A549 (cell line): ENCODE measurements at regions not wholly inside any gene's neighbourhood (a gene's known extent, or its start where the extent isn't known, plus 50 kb on each side); places are given as distances from the start of the nearest gene placed in this dataset.
A peak's percentile ranks its signal among the peaks of the same experiment; 100 is the strongest.

Source experiments
- ATAC-seq, 2 experiments: fragments of 200-7000 bp in 1 of 2; fragments of >200 bp in 1 of 2; cut with Nextera tagmentation in 1 of 2; cut with Tn5 transposase in 1 of 2; 3 replicates each; pipeline versions ENCODE4 v1.8.0 to v1.9.1; 2018 to 2020; ENCODE audit warnings: mild to moderate bottlenecking in 1 of 2, moderate library complexity in 1 of 2
- CTCF ChIA-PET: fragments of 300-600 bp; sonication (Branson Sonifier 250); formaldehyde crosslinking; extraction: SDS; loops from one replicate; lab custom pipeline; 2021; ENCODE audit warnings: antibody characterized with exemption, inconsistent platforms; lab: Yijun Ruan, JAX
- POLR2A ChIA-PET: fragments of 350-600 bp; formaldehyde crosslinking; extraction: SDS; loops from one replicate; lab custom pipeline; 2021; ENCODE audit warnings: antibody characterized with exemption, inconsistent platforms; lab: Yijun Ruan, JAX
- DNase-seq, 2 experiments: peaks; one replicate each; pipeline versions ENCODE4 v3.0.0 to v3.0.0-alpha.2; 2011 to 2016; ENCODE audit warnings: low read depth in 1 of 2, low spot score in 1 of 2
- FAIRE-seq: peaks from 2 replicates; lab custom pipeline; 2011; peaks lifted over from hg19 to GRCh38; lab: Jason Lieb, UNC
- H3K27ac ChIP-seq, 2 experiments: fragments of >200 bp; sonication (Bioruptor Twin); formaldehyde crosslinking; 3 replicates each; pipeline ENCODE4 v1.5.1; 2016 to 2017
- H3K4me1 ChIP-seq: fragments of >200 bp; sonication (Bioruptor Twin); formaldehyde crosslinking; 3 replicates; pipeline ENCODE4 v1.6.1; 2016
- H3K4me2 ChIP-seq: fragments of >200 bp; sonication (Bioruptor Twin); formaldehyde crosslinking; 3 replicates; pipeline ENCODE4 v1.6.1; 2016
- H3K4me3 ChIP-seq: fragments of >200 bp; sonication (Bioruptor Twin); formaldehyde crosslinking; 3 replicates; pipeline ENCODE4 v1.5.1; 2016
- H3K9me3 ChIP-seq: fragments of >200 bp; sonication (Bioruptor Twin); formaldehyde crosslinking; 3 replicates; pipeline ENCODE4 v1.6.1; 2016
- CEBPB ChIP-seq, 2 experiments: fragments of >200 bp in 1 of 2; sonication (Bioruptor Twin) in 1 of 2; formaldehyde crosslinking in 1 of 2; IDR thresholded peaks; 2 replicates each; pipeline ENCODE4 v1.6.1; 2012 to 2016
- CTCF ChIP-seq: fragments of >200 bp; sonication (Bioruptor Twin); formaldehyde crosslinking; IDR thresholded peaks from 3 replicates; pipeline ENCODE4 v1.5.1; 2016
- EHF ChIP-seq: fragments of 250-450 bp; sonication (Bioruptor Pico); IDR thresholded peaks from 2 replicates; pipeline ENCODE4 v1.5.0; 2020; ENCODE audit warnings: mild to moderate bottlenecking
- EHMT2 ChIP-seq: fragments of 200-600 bp; sonication (generic); IDR thresholded peaks from 2 replicates; pipeline ENCODE4 v1.6.1; 2016; ENCODE audit warnings: antibody characterized with exemption, low read depth, mild to moderate bottlenecking, moderate library complexity
- HDAC2 ChIP-seq: fragments of 200-600 bp; sonication (generic); IDR thresholded peaks from 2 replicates; pipeline ENCODE4 v1.6.1; 2016
- KDM5A ChIP-seq: fragments of 200-600 bp; sonication (generic); IDR thresholded peaks from 2 replicates; pipeline ENCODE4 v1.6.1; 2016; ENCODE audit warnings: antibody characterized with exemption, mild to moderate bottlenecking
- MAFK ChIP-seq: fragments of 450-650 bp; IDR thresholded peaks from 2 replicates; pipeline ENCODE4 v1.6.1; 2014; ENCODE audit not compliant: partially characterized antibody
- MAZ ChIP-seq: fragments of 150-350 bp; IDR thresholded peaks from 2 replicates; pipeline ENCODE4 v1.6.1; 2014; ENCODE audit warnings: antibody characterized with exemption, low read depth, low read length, borderline replicate concordance
- NR3C1 ChIP-seq: fragments of >200 bp; sonication (Bioruptor Twin); formaldehyde crosslinking; IDR thresholded peaks from 3 replicates; pipeline ENCODE4 v1.6.1; 2017
- PHF8 ChIP-seq: fragments of 200-600 bp; sonication (generic); IDR thresholded peaks from 2 replicates; pipeline ENCODE4 v1.6.1; 2016; ENCODE audit warnings: low read depth, mild to moderate bottlenecking, antibody characterized with exemption, moderate library complexity, borderline replicate concordance
- POLR2AphosphoS2 ChIP-seq: conservative IDR thresholded peaks from 2 replicates; pipeline ENCODE4 v1.6.1; 2012; ENCODE audit warnings: low read length, improper control_type of control experiment, inconsistent platforms
- TP53 ChIP-seq: fragments of 250-450 bp; sonication (Bioruptor Pico); IDR thresholded peaks from 2 replicates; pipeline ENCODE4 v1.5.0; 2021; ENCODE audit warnings: mild to moderate bottlenecking, moderate library complexity
- WGBS: methylation state at CpG from one replicate; pipeline ENCODE4 v1.1.6; 2017; ENCODE audit errors: missing lambda C conversion rate; 5-methylcytosine and 5-hydroxymethylcytosine counted together
- TF ChIP-seq, protein P1 (sequence below): IDR thresholded peaks from 2 replicates; pipeline ENCODE4 v1.6.1; 2012
- TF ChIP-seq, protein P2 (sequence below): fragments of 150-350 bp; IDR thresholded peaks from 2 replicates; pipeline ENCODE4 v1.6.1; 2014; ENCODE audit warnings: low read depth, mild to moderate bottlenecking, low read length
- TF ChIP-seq, protein P3 (sequence below): fragments of >200 bp; sonication (Bioruptor Twin); formaldehyde crosslinking; IDR thresholded peaks from 2 replicates; pipeline ENCODE4 v1.6.1; 2016
- TF ChIP-seq, protein P4 (sequence below): fragments of 250-450 bp; sonication (Bioruptor Pico); IDR thresholded peaks from 2 replicates; pipeline ENCODE4 v1.5.0; 2021; ENCODE audit warnings: mild to moderate bottlenecking, moderate library complexity, borderline replicate concordance
- TF ChIP-seq, protein P5 (sequence below): fragments of 200-600 bp; sonication (generic); IDR thresholded peaks from 2 replicates; pipeline ENCODE4 v1.6.1; 2016; ENCODE audit warnings: antibody characterized with exemption, mild to moderate bottlenecking, moderate library complexity

GRCh38 chr16:80014241-80014939 lies 413.9 kb upstream of the MAF start (continued):
- TF ChIP-seq CTCF (0 out of 3 replicates have a peak, but pooled peaks have one; percentile 16), MAFK (peak; percentile 56), KDM5A (no peak), CEBPB (IDR thresholded peaks at IDR 0.05) (peak; percentile 63 to 79)

GRCh38 chr16:80012586-80012985 lies 412.0 kb upstream of the MAF start:
- ChIA-PET CTCF (interaction anchor here (1.1 kb wide), 1 partner anchor 27 kb away, joined by 3 read pairs; no protein-coding TSS in a partner anchor), POLR2A (no interaction called here)
- FAIRE-seq (no peak), DNase-seq (peak in 1 of 2 experiments; percentile 26), ATAC-seq (no peak)
- H3K9me3 ChIP-seq, result no peaks in the 10 kb centered on the region
- WGBS, result 72% methylated on average over 3 of the region's 3 CpGs
- peaks cover 13% of the 10 kb centered on the region; the same call in 2 of the 3 replicates for H3K4me1 ChIP-seq
- no peak overlapping the region for H3K27ac ChIP-seq
- no peak for TF ChIP-seq PHF8
- TF ChIP-seq NR3C1, result no peak
- TF ChIP-seq, protein P1, sequence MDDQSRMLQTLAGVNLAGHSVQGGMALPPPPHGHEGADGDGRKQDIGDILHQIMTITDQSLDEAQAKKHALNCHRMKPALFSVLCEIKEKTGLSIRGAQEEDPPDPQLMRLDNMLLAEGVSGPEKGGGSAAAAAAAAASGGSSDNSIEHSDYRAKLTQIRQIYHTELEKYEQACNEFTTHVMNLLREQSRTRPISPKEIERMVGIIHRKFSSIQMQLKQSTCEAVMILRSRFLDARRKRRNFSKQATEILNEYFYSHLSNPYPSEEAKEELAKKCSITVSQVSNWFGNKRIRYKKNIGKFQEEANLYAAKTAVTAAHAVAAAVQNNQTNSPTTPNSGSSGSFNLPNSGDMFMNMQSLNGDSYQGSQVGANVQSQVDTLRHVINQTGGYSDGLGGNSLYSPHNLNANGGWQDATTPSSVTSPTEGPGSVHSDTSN, result no peak
- TF ChIP-seq, protein P2, sequence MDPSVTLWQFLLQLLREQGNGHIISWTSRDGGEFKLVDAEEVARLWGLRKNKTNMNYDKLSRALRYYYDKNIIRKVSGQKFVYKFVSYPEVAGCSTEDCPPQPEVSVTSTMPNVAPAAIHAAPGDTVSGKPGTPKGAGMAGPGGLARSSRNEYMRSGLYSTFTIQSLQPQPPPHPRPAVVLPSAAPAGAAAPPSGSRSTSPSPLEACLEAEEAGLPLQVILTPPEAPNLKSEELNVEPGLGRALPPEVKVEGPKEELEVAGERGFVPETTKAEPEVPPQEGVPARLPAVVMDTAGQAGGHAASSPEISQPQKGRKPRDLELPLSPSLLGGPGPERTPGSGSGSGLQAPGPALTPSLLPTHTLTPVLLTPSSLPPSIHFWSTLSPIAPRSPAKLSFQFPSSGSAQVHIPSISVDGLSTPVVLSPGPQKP, result no peak
- no peak for TF ChIP-seq EHMT2
- TF ChIP-seq POLR2AphosphoS2, result no peak
- TF ChIP-seq TP53 (CRISPR knock-in tag), result no peak
- no peak for TF ChIP-seq HDAC2
- TF ChIP-seq, protein P3, sequence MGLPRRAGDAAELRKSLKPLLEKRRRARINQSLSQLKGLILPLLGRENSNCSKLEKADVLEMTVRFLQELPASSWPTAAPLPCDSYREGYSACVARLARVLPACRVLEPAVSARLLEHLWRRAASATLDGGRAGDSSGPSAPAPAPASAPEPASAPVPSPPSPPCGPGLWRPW, result no peak
- no peak for TF ChIP-seq EHF (CRISPR knock-in tag)
- TF ChIP-seq, protein P4, sequence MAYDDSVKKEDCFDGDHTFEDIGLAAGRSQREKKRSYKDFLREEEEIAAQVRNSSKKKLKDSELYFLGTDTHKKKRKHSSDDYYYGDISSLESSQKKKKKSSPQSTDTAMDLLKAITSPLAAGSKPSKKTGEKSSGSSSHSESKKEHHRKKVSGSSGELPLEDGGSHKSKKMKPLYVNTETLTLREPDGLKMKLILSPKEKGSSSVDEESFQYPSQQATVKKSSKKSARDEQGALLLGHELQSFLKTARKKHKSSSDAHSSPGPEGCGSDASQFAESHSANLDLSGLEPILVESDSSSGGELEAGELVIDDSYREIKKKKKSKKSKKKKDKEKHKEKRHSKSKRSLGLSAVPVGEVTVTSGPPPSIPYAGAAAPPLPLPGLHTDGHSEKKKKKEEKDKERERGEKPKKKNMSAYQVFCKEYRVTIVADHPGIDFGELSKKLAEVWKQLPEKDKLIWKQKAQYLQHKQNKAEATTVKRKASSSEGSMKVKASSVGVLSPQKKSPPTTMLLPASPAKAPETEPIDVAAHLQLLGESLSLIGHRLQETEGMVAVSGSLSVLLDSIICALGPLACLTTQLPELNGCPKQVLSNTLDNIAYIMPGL, result no peak
- TF ChIP-seq, protein P5, sequence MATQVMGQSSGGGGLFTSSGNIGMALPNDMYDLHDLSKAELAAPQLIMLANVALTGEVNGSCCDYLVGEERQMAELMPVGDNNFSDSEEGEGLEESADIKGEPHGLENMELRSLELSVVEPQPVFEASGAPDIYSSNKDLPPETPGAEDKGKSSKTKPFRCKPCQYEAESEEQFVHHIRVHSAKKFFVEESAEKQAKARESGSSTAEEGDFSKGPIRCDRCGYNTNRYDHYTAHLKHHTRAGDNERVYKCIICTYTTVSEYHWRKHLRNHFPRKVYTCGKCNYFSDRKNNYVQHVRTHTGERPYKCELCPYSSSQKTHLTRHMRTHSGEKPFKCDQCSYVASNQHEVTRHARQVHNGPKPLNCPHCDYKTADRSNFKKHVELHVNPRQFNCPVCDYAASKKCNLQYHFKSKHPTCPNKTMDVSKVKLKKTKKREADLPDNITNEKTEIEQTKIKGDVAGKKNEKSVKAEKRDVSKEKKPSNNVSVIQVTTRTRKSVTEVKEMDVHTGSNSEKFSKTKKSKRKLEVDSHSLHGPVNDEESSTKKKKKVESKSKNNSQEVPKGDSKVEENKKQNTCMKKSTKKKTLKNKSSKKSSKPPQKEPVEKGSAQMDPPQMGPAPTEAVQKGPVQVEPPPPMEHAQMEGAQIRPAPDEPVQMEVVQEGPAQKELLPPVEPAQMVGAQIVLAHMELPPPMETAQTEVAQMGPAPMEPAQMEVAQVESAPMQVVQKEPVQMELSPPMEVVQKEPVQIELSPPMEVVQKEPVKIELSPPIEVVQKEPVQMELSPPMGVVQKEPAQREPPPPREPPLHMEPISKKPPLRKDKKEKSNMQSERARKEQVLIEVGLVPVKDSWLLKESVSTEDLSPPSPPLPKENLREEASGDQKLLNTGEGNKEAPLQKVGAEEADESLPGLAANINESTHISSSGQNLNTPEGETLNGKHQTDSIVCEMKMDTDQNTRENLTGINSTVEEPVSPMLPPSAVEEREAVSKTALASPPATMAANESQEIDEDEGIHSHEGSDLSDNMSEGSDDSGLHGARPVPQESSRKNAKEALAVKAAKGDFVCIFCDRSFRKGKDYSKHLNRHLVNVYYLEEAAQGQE, result no peak
- no peak for TF ChIP-seq CTCF
- TF ChIP-seq MAZ, result no peak
- TF ChIP-seq KDM5A, result no peak
- H3K4me3 ChIP-seq, result no peak overlapping the region
- no peak overlapping the region for H3K4me2 ChIP-seq
